GM18907 (cell line): ENCODE measurements at regions not wholly inside any gene's neighbourhood (a gene's known extent, or its start where the extent isn't known, plus 50 kb on each side); places are given as distances from the start of the nearest gene placed in this dataset.

ENCODE experiments used
- ATAC-seq: cut with Tn5 transposase; IDR thresholded peaks from one replicate; pipeline ENCODE4 v1.9.1; 2021; ENCODE audit warnings: mild to moderate bottlenecking, moderate library complexity; ENCODE audit not compliant: unreplicated experiment

GRCh38 chr11:15886866-15887265 lies 469.5 kb downstream of the SOX6 start:
- no peak for ATAC-seq

- no peak for ATAC-seq
These were observed 467.6 kb downstream of the SOX6 start for GRCh38 chr11:15888556-15889345.

DNA sequence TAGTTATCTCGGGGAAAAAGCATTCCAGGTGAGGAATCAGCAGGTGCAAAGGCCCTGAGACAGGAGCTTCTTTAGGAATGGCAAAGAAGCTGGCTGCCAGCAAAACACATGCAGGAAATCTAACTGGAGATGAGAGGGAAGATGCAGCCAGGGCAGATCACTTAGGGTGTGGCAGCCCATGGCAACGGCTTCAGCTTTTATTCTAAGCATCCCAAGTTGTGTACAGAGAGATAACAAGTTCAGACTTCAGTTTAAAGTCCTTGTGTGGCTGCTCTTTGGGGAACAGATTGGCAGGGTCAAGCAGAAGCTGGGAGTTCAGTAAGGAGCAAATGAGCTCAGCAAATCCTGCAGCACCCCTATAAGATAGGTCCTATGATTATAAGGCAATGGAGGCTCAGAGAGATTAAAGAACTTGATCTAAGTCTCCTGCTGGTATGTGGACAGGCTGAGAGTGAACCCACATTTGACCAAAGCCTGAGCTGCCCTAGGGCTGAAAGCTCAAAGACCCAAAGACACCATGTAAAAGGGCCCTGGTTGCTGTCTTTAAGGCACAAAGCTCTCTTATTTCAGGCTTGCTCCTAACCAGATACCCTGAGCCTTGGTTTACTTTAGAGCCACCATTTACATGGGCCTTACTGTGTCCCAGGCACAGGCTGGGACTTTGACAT lies 466.8 kb downstream of the SOX6 start:
- ATAC-seq: no peak

GRCh38 chr11:15890031-15890713 lies 466.2 kb downstream of the SOX6 start:
- no peak for ATAC-seq

DNA sequence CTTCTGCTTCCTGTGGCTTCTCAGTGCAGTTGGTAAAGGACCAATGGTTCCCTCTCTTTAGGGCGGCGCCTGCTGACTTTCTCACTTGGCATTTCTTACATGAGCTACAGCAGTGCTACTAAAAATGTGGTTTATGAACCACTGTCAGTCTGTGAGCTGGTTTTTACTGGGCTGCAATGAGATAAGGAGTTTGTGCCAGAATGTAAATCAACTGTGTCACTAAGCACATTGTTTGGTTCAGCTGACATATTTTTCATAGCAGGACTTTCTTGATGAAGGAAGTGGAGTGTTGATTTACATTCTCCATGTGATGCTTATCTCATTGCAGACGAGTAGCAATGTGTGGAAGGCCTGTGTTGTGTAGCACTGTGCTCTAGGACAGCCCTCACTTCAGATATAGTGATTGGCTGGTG lies 463.3 kb downstream of the SOX6 start:
- no peak for ATAC-seq

- ATAC-seq: no peak
These were observed 460.3 kb downstream of the SOX6 start for GRCh38 chr11:15896026-15896425.

DNA sequence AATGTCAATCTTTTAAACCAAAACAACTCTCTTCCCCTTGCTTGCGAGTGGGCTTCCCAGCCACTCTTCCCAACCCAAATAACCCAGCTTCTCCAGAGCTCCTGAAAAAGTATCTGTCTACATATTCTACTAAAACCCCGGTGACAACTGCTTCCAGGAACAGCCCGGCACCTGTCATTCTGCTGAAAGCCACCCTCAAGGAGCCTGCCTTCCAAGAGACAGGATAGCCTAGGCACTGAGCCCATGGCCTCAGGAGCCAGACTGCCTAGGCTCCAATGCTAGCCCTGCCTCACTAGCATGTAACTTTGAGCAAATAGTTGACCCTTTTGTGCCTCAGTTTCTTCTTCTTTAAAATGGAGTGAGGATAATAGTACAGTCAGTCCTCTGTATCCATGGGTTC lies 459.8 kb downstream of the SOX6 start:
- no peak for ATAC-seq

GRCh38 chr11:15897211-15897960 lies 459.0 kb downstream of the SOX6 start:
- no peak for ATAC-seq

DNA sequence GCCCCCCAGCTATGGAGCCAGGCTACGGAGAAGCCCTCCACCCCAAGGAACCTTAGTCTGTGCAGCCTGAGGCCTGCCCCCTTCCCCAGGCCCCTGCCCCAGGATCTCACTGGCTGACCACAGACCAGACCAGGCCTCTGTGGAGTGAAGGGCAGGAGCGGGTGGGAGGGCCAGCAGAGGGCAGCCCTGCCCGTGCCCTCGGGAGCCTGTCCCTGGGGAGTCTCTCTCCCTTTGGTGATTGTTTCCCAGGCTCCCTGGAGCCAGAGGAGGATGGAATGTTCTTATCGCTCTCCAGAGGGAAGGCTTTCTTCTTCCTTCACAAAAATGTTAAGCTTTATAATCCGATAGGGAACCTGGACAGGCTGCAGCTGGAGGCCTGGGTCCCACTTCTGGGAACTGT lies 455.3 kb downstream of the SOX6 start:
- no peak for ATAC-seq

DNA sequence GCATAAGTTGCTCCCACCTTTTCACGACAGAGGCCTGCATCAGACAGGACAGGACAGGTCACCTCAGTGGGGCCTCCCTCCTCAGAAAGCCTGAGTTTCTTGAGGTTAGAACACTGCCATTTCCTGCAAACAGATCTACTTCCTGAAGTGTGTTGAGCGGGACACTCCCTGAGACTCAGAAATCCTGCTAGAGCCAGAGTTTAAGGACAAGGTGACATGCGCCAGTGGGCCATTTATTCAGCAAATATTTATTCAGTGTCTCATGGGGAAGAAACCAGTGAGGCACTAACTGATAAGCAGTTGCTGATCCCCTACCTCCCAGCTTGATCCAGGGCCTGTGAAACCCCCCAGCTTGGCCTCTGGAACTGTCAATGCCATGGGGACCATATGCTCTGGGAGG lies 454.6 kb downstream of the SOX6 start:
- ATAC-seq: no peak

DNA sequence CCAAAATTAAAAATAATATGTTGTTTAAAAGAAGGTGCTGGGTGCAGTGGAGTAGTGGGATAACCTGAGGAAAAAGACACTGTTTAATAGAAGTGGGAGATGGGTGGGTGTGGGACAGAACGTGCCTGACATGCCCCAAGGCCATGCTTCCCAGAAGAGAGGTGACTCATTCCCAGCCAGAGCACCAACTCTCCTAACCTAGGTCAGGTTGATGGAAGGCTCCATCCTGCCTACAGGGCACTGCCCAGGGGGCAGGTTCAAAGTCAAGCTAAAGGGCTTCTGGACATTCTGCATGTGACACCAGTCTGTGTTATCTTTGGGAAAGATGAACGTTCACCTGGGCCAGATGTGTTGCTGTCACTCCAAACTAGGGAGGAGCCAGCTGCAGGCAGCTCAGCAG lies 453.1 kb downstream of the SOX6 start:
- no peak for ATAC-seq

DNA sequence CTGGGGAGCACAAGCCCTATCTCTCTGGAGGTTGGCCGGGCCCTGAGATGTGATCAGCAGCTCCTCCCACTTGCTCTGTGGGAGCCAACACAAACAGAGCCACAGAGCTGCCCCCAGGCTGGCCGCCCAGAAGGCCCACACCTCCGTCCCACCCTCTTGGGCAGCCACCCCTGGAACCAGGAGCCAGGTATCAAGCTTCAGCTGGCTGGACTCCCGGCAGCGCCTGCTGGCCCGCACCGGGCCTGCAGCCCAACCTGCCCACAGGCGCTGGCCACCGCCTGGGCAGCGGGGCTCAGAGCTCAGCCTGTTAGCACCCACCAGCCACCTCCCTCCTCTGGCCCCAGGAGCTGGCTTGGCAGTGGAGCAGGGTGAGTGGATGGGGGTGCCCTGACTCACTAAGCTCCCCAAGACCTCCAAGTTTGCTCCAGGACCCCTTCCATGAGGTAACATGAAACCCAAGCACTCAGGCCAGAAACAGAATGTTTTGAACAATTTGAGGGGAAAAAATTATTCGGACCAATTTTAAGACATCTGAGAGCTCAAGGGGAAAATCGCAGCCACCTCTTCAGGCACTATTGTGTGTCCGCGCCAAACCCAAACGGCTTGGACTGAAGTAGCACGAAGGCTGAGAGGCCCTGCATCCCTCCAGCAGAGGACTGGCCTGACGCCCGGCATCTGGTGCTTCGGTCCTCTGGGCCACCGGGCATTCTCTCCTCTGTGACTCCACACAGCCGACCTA lies 450.8 kb downstream of the SOX6 start:
- no peak for ATAC-seq

- ATAC-seq: no peak
These were observed 449.8 kb downstream of the SOX6 start for GRCh38 chr11:15906481-15907035.

- no peak for ATAC-seq
These were observed 448.5 kb downstream of the SOX6 start for GRCh38 chr11:15907806-15908205.

DNA sequence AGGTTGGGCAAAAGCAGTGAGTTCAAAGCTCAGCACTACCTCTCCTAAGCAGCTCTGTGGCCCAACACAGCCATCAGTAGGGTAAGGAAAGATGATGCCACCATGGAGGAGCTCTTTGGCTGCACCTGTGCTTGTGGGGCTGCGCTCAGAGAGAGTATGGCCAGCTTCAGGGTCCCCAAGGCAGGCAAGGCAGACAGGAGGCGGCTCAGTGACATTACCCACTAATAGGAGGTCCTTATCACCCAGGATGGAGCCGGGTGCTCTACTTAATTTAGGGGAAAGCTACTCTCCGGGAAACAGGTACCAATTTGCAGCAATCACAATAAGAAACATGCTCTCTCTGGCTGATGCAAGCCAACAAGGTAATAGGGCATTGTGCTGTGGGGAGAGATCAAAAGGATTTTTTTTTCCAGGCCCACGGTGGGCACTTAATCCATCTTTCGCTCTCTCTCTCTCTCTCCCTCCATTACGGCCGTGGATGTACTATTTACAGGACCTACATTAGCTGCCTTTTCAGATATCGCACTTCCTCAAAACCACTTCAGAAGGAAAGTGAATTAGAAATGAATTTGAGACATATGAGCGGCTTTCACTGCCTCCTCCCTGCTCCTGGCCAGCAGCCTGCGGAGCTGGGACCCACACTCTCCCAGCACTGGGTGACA lies 446.3 kb downstream of the SOX6 start:
- ATAC-seq: no peak

DNA sequence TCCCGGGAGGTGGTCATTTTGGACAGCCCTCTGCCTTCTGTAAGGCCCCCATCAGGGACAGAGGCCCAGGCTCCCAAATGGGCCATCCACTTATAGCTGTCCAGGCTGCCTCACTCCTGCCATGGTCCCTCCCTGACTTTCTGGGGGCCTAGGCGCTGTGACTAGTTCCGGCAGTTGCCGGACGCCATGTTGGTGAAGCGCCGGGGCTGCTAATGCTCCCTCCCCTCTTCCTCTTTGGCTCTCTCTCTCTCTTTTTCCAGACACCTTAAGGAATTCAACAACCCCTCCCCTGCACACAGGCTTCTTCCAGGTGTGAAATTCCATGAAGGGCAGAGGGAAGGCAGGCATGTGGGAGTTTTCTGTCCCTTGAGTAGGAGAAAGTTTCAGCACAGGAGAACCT lies 445.6 kb downstream of the SOX6 start:
- ATAC-seq: no peak

- ATAC-seq: no peak
These were observed 444.8 kb downstream of the SOX6 start for GRCh38 chr11:15911377-15912044.

DNA sequence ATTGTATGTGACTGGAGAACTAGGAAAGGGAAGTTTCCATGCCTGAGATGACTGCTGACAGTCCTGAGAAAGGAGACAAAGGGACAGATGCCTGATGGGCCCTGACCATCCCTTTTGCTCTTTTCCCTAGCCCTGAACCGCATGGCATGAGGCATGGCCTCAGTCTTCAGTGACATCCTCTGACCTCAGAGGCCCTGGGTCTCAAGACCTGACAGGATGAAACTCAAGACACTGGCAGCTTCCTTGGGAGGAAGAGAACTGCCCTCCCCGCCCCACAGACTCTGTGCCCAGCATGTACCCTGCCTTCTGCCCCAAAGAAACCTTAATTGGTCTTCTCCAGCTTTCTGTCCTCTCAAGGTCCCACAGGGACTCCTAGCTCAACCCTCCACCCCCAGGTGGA lies 444.1 kb downstream of the SOX6 start:
- ATAC-seq: no peak

- ATAC-seq: no peak
These were observed 443.5 kb downstream of the SOX6 start for GRCh38 chr11:15912825-15913224.
